Right lobe of liver (tissue), 6 donors: ENCODE measurements at regions not wholly inside any gene's neighbourhood (a gene's known extent, or its start where the extent isn't known, plus 50 kb on each side); places are given as distances from the start of the nearest gene placed in this dataset.
"Not testable (repeated sequence)": the region's sequence is repeated elsewhere in the genome, so short reads cannot be mapped to it uniquely, and the experiment has no call there.

Source experiments
- ATAC-seq, 4 donors: fragments of 200-7000 bp; cut with Tn5 transposase; one replicate each; pipeline ENCODE4 v1.9.1; 2020; ENCODE audit warnings: mild to moderate bottlenecking in 4 of 4, moderate library complexity in 4 of 4
- DNase-seq, 3 donors: peaks; one replicate each; pipeline ENCODE4 v3.0.0-alpha.2; 2020
- H3K27ac ChIP-seq, 3 donors: fragments of 200-600 bp; one replicate each; pipeline ENCODE4 v1.8.0; 2022
- H3K27me3 ChIP-seq, 2 donors: fragments of 200-600 bp; one replicate each; pipeline ENCODE4 v1.8.0; 2022
- H3K36me3 ChIP-seq, 4 donors: fragments of 200-600 bp; sonication (generic) in 1 of 4; one replicate each; pipeline versions ENCODE4 v1.5.1 to v1.8.0; 2017 to 2022; ENCODE audit warnings: control low read depth in 1 of 4
- H3K4me1 ChIP-seq, 4 donors: fragments of 200-600 bp; sonication (generic) in 1 of 4; one replicate each; pipeline versions ENCODE4 v1.5.1 to v1.8.0; 2017 to 2022; ENCODE audit warnings: control low read depth in 1 of 4
- H3K4me3 ChIP-seq, 3 donors: fragments of 200-600 bp; one replicate each; pipeline ENCODE4 v1.8.0; 2022
- H3K9me3 ChIP-seq, 4 donors: fragments of 200-600 bp; sonication (generic) in 1 of 4; one replicate each; pipeline versions ENCODE4 v1.5.1 to v1.8.0; 2017 to 2022; ENCODE audit warnings: control low read depth in 1 of 4
- POLR2A ChIP-seq: fragments of 450-650 bp; IDR thresholded peaks from one replicate; pipeline ENCODE4 v1.6.1; 2017; ENCODE audit warnings: antibody characterized with exemption, mild to moderate bottlenecking
- WGBS: methylation state at CpG from one replicate; pipeline ENCODE4 v1.1.6; 2018; ENCODE audit warnings: low coverage, low lambda C conversion rate; ENCODE audit not compliant: insufficient coverage; ENCODE audit errors: missing lambda C conversion rate; 5-methylcytosine and 5-hydroxymethylcytosine counted together
- intact Hi-C, 2 donors: fragments of 100-400 bp; cut with DNase I; formaldehyde crosslinking; loops; one replicate each; pipeline versions ENCODE4 v1.11.2 to v1.14.1; 2022
- TF ChIP-seq, protein P1 (sequence below), 4 donors: fragments of 200-600 bp in 3 of 4; fragments of 450-650 bp in 1 of 4; IDR thresholded peaks; one replicate each; pipeline versions ENCODE4 v1.5.1 to v1.8.0; 2016 to 2022; ENCODE audit warnings: antibody characterized with exemption in 4 of 4, mild to moderate bottlenecking in 2 of 4
- donor health status: DM: no; HTN: yes; CAD: no.
- donor health status: DM: no; HTN: no; CAD: no.
- donor health status: DM: no; HTN: no; CAD: no.
- donor health status: DM: no; HTN: yes; CAD: no.
- donor health status: DM: no; HTN: yes; CAD: no.

DNA sequence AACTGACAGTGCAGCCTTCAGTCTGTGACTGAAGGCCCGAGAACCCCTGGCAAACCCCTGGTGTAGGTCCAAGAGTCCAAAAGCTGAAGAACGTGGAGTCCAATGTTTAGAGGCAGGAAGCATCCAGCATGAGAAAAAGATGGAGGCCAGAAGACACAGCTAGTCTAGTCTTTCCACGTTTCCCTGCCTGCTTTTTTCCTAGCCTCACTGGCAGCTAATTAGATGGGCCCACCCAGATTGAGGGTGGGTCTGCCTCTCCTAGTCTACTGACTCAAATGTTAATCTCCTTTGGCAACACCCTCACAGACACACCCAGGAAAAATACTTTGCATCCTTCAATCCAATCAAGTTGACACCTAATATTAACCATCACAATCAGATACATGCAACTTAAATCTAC lies 87.8 kb downstream of the TENT5D start:
- H3K4me3 ChIP-seq, DNase-seq, H3K27ac ChIP-seq, H3K36me3 ChIP-seq, H3K4me1 ChIP-seq, H3K27me3 ChIP-seq, ATAC-seq, H3K9me3 ChIP-seq, intact Hi-C loops: not testable (repeated sequence)
- 58% methylated on average over 3 of the region's 3 CpGs for WGBS

DNA sequence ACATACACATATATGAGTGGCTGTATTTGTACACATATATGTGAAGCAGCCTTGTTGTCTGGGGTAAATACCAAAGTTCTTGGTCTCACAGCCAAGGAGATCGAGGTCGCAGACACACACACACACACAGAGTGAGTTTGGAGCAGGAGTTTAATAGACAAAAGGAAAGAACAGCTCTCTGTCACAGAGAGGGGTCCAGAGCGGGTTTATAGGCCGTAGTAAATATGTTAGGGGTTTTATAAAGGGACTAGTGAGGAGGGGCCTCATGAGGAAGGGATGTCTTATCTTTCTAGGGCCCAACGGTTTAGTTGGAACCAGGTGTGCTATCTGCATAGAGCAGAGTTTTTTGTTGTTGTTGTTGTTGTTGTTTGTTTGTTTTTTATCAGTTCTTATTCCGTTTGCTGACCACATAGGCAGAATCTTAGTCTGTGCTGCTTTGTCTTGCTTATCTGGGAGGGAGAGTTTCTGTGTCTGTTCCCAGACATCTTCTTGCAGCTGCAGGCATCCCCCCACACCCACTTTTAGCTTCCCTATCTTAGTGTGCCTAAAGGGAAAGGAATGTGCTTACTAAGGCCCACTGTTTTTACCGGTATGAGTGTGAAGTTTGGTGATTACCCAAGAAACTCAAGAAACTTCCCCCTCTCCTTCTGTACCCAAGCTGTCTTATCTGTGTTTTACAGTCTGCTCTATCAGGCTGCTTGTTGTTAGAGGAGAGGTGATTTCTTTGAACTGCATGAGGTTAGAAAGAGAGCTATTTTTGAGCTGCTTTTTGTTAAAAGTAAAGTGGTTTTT lies 91.9 kb downstream of the TENT5D start:
- intact Hi-C loops = no loop called here
- TF ChIP-seq POLR2A = no peak
- TF ChIP-seq, protein P1, sequence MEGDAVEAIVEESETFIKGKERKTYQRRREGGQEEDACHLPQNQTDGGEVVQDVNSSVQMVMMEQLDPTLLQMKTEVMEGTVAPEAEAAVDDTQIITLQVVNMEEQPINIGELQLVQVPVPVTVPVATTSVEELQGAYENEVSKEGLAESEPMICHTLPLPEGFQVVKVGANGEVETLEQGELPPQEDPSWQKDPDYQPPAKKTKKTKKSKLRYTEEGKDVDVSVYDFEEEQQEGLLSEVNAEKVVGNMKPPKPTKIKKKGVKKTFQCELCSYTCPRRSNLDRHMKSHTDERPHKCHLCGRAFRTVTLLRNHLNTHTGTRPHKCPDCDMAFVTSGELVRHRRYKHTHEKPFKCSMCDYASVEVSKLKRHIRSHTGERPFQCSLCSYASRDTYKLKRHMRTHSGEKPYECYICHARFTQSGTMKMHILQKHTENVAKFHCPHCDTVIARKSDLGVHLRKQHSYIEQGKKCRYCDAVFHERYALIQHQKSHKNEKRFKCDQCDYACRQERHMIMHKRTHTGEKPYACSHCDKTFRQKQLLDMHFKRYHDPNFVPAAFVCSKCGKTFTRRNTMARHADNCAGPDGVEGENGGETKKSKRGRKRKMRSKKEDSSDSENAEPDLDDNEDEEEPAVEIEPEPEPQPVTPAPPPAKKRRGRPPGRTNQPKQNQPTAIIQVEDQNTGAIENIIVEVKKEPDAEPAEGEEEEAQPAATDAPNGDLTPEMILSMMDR (IDR thresholded peaks at IDR 0.05) = no peak
- H3K4me1 ChIP-seq = no peaks in the 10 kb centered on the region
- 31% methylated on average over 7 of the region's 7 CpGs for WGBS
- ATAC-seq (no peak), DNase-seq (no peak)
- no peaks in the 10 kb centered on the region for H3K36me3 ChIP-seq
- no peaks in the 10 kb centered on the region for H3K27me3 ChIP-seq
- H3K4me3 ChIP-seq = no peak overlapping the region
- H3K27ac ChIP-seq = no peak overlapping the region
- no peaks in the 10 kb centered on the region for H3K9me3 ChIP-seq

DNA sequence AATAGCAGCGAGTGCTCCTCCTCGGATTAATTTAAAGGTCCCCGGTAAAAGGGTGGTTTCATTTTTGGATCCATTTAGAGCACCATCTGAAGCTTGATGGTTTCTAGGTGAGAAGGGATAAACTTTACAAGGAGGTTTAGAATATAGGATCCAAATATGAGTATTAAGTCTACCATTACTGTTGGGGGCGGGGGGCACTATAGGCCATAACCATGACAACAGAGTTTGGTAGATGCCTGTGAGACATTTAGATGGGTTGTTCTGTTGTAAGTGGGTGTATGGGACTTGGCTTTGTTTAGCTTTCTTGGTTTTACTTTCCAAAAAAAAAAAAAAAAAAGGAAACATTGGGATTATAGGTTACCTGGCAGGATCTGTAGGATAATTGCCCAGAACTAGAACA lies 92.7 kb downstream of the TENT5D start:
- Histone ChIP-seq H3K27ac (no peak overlapping the region), H3K36me3 (no peaks in the 10 kb centered on the region), H3K9me3 (no peaks in the 10 kb centered on the region), H3K27me3 (no peaks in the 10 kb centered on the region), H3K4me3 (no peak overlapping the region), H3K4me1 (no peaks in the 10 kb centered on the region)
- 45% methylated on average over 4 of the region's 4 CpGs for WGBS
- ATAC-seq (no peak), DNase-seq (no peak)
- intact Hi-C loops = no loop called here
- no peak for TF ChIP-seq POLR2A
- TF ChIP-seq, protein P1 (IDR thresholded peaks at IDR 0.05) = no peak

DNA sequence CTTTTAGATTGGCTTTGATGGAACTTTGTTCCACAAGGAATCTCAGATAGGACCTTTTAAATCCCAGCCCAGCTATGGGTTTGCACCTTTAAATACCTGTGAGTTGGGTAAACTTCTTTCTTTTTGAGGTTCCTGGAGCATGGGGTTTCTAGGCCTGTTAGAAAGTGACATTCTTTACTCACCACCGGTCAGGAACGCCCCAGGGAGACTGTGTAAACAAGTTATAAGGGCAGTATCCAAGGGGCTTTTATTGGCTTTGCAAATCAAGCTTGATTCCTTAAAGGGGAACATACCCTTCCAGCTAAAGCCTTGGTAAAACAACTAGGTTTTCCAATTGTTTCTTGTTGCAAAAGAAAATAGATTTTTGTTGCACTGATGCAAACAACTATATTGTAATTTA lies 93.4 kb downstream of the TENT5D start:
- no peaks in the 10 kb centered on the region for H3K27me3 ChIP-seq
- H3K36me3 ChIP-seq = no peaks in the 10 kb centered on the region
- TF ChIP-seq, protein P1 (IDR thresholded peaks at IDR 0.05) = no peak
- no peak for TF ChIP-seq POLR2A
- no peak overlapping the region for H3K27ac ChIP-seq
- H3K9me3 ChIP-seq = no peaks in the 10 kb centered on the region
- intact Hi-C loops = no loop called here
- WGBS = 10% methylated on average over 2 of the region's 2 CpGs
- ATAC-seq = no peak
- no peak overlapping the region for H3K4me3 ChIP-seq
- no peak for DNase-seq
- H3K4me1 ChIP-seq = no peaks in the 10 kb centered on the region

DNA sequence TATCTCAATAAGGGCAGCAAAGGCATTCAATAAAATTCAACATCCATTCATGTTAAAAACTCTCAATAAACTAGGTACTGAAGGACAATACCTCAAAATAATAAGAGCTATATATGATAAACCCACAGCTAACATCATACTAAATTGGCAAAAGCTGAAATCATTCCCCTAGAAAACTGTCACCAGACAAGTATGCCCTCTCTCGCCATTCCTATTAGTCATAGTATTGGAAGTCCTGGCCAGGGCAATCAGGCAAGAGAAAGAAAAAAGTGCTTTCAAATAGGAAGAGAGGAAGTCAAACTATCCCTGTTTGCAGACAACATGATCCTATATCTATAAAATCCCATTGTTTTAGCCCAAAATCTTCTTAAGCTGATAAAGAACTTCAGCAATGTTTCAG lies 116.8 kb downstream of the TENT5D start:
- ATAC-seq = no peak
- intact Hi-C loops = no loop called here
- 0% methylated on average over 1 of the region's 1 CpG for WGBS

More for the DNA sequence above, 116.8 kb downstream of the TENT5D start:
- TF ChIP-seq POLR2A = no peak
- TF ChIP-seq, protein P1 (IDR thresholded peaks at IDR 0.05) = no peak
- Histone ChIP-seq H3K9me3 (no peaks in the 10 kb centered on the region), H3K4me1 (no peaks in the 10 kb centered on the region), H3K27ac (no peak overlapping the region), H3K4me3 (no peak overlapping the region), H3K27me3 (no peaks in the 10 kb centered on the region), H3K36me3 (no peaks in the 10 kb centered on the region)
- no peak for DNase-seq
